Liver (tissue), 8 donors: ENCODE measurements at regions not wholly inside any gene's neighbourhood (a gene's known extent, or its start where the extent isn't known, plus 50 kb on each side); places are given as distances from the start of the nearest gene placed in this dataset.

Experiments used
- DNase-seq: peaks from one replicate; pipeline ENCODE4 v3.0.0-alpha.2; 2017; ENCODE audit warnings: low spot score
- H3K27ac ChIP-seq, 2 donors: one replicate each; pipeline ENCODE4 v1.7.0; 2013; ENCODE audit warnings: inconsistent platforms in 2 of 2, low read length in 2 of 2, control low read depth in 1 of 2, low read depth in 1 of 2, mild to moderate bottlenecking in 1 of 2
- H3K27me3 ChIP-seq, 4 donors: one replicate each; pipeline versions ENCODE4 v1.6.1 to v1.7.0; 2013; ENCODE audit warnings: low read length in 3 of 4, inconsistent platforms in 1 of 4, mild to moderate bottlenecking in 1 of 4, moderate library complexity in 1 of 4; ENCODE audit not compliant: control insufficient read depth in 4 of 4, insufficient read depth in 4 of 4
- H3K36me3 ChIP-seq, 4 donors: one replicate each; pipeline versions ENCODE4 v1.6.1 to v1.7.0; 2013; ENCODE audit warnings: low read length in 3 of 4, mild to moderate bottlenecking in 3 of 4, low read depth in 1 of 4, moderate library complexity in 1 of 4; ENCODE audit not compliant: control insufficient read depth in 4 of 4, insufficient read depth in 3 of 4
- H3K4me1 ChIP-seq, 4 donors: one replicate each; pipeline versions ENCODE4 v1.6.1 to v1.7.0; 2013; ENCODE audit warnings: low read length in 3 of 4, mild to moderate bottlenecking in 3 of 4, moderate library complexity in 1 of 4; ENCODE audit not compliant: control insufficient read depth in 4 of 4, insufficient read depth in 4 of 4
- H3K4me3 ChIP-seq, 3 donors: one replicate each; pipeline versions ENCODE4 v1.6.1 to v1.7.0; 2013; ENCODE audit warnings: low read length in 3 of 3, control low read depth in 1 of 3, low read depth in 1 of 3, mild to moderate bottlenecking in 1 of 3
- H3K9ac ChIP-seq, 2 donors: one replicate each; pipeline ENCODE4 v1.7.0; 2013; ENCODE audit warnings: low read length in 2 of 2, mild to moderate bottlenecking in 2 of 2, moderate library complexity in 2 of 2, control low read depth in 1 of 2, low read depth in 1 of 2
- H3K9me3 ChIP-seq, 4 donors: one replicate each; pipeline versions ENCODE4 v1.6.1 to v1.7.0; 2013; ENCODE audit warnings: low read length in 3 of 4; ENCODE audit not compliant: control insufficient read depth in 4 of 4
- ATF3 ChIP-seq: IDR thresholded peaks from 2 replicates; pipeline ENCODE4 v1.6.1; 2016; ENCODE audit warnings: antibody characterized with exemption
- CTCF ChIP-seq: fragments of 150-350 bp; IDR thresholded peaks from 2 replicates; pipeline ENCODE4 v1.5.1; 2017; ENCODE audit warnings: improper control_type of control experiment, low read depth, low read length; ENCODE audit not compliant: missing input control
- EGR1 ChIP-seq, 2 donors: IDR thresholded peaks; 2 replicates each; pipeline ENCODE4 v1.6.1; 2016 to 2018; ENCODE audit warnings: antibody characterized with exemption in 2 of 2, low read depth in 2 of 2
- FOXA2 ChIP-seq: IDR thresholded peaks from 2 replicates; pipeline ENCODE4 v1.6.1; 2016; ENCODE audit warnings: antibody characterized with exemption
- GABPA ChIP-seq, 2 donors: IDR thresholded peaks in 1 of 2; conservative IDR thresholded peaks in 1 of 2; 2 replicates each; pipeline ENCODE4 v1.6.1; 2016; ENCODE audit warnings: antibody characterized with exemption in 2 of 2, mild to moderate bottlenecking in 1 of 2, moderate library complexity in 1 of 2
- HNF4G ChIP-seq: IDR thresholded peaks from 2 replicates; pipeline ENCODE4 v1.6.1; 2016; ENCODE audit warnings: antibody characterized with exemption
- JUND ChIP-seq, 2 donors: IDR thresholded peaks; 2 replicates each; pipeline ENCODE4 v1.6.1; 2016; ENCODE audit warnings: antibody characterized with exemption in 2 of 2
- NR2F2 ChIP-seq: IDR thresholded peaks from 2 replicates; pipeline ENCODE4 v1.6.1; 2016; ENCODE audit warnings: antibody characterized with exemption
- RAD21 ChIP-seq, 2 donors: IDR thresholded peaks; 2 replicates each; pipeline ENCODE4 v1.6.1; 2016; ENCODE audit warnings: antibody characterized with exemption in 2 of 2, mild to moderate bottlenecking in 2 of 2
- REST ChIP-seq: IDR thresholded peaks from 2 replicates; pipeline ENCODE4 v1.6.1; 2016; ENCODE audit warnings: antibody characterized with exemption, mild to moderate bottlenecking
- RXRA ChIP-seq, 2 donors: IDR thresholded peaks; 2 replicates each; pipeline ENCODE4 v1.6.1; 2017 to 2018; ENCODE audit warnings: antibody characterized with exemption in 2 of 2, mild to moderate bottlenecking in 1 of 2
- SP1 ChIP-seq: IDR thresholded peaks from 2 replicates; pipeline ENCODE4 v1.6.1; 2018; ENCODE audit warnings: antibody characterized with exemption, mild to moderate bottlenecking
- TAF1 ChIP-seq: conservative IDR thresholded peaks from 2 replicates; pipeline ENCODE4 v1.6.1; 2016; ENCODE audit warnings: antibody characterized with exemption, mild to moderate bottlenecking
- YY1 ChIP-seq: IDR thresholded peaks from 2 replicates; pipeline ENCODE4 v1.6.1; 2016; ENCODE audit warnings: antibody characterized with exemption, mild to moderate bottlenecking
- ZBTB33 ChIP-seq: IDR thresholded peaks from 2 replicates; pipeline ENCODE4 v1.6.1; 2016; ENCODE audit warnings: antibody characterized with exemption
- WGBS: extraction: QIAGEN DNeasy Blood & Tissue Kit; methylation state at CpG from one replicate; pipeline ENCODE4 v1.1.7; 2013; 5-methylcytosine and 5-hydroxymethylcytosine counted together
- donor health status: healthy.
- donor health status: healthy.
- donor health status: healthy.
- donor health status: healthy.
- donor health status: healthy.

- TF ChIP-seq HNF4G (no peak), ATF3 (no peak)
These were observed 90.6 kb upstream of the LDAH start (continued) for GRCh38 chr2:20913491-20913890.

- Histone ChIP-seq H3K4me3 (no peak overlapping the region), H3K27me3 (peaks cover 0 to 3% (median 0%) of the 10 kb centered on the region in 4 donors), H3K36me3 (no peaks in the 10 kb centered on the region), H3K4me1 (no peaks in the 10 kb centered on the region), H3K9ac (no peak overlapping the region), H3K9me3 (no peaks in the 10 kb centered on the region), H3K27ac (no peak overlapping the region)
- no peak for DNase-seq
- no peak for TF ChIP-seq HNF4G
- no peak for TF ChIP-seq REST
- no peak for TF ChIP-seq EGR1 (IDR thresholded peaks at IDR 0.05; ENCODE audit: low read depth in 2 of 2)
- no peak for TF ChIP-seq YY1
- no peak for TF ChIP-seq JUND (IDR thresholded peaks at IDR 0.05)
- TF ChIP-seq RXRA (IDR thresholded peaks at IDR 0.05) = no peak
- no peak for TF ChIP-seq GABPA (IDR thresholded peaks at IDR 0.05 in 1 of 2, conservative IDR thresholded peaks at IDR 0.05 in 1 of 2)
- no peak for TF ChIP-seq NR2F2
- TF ChIP-seq RAD21 (IDR thresholded peaks at IDR 0.05) = no peak
- no peak for TF ChIP-seq SP1
- no peak for TF ChIP-seq CTCF
- TF ChIP-seq FOXA2 = no peak
- no peak for TF ChIP-seq TAF1
- TF ChIP-seq ZBTB33 = no peak
- 79% methylated on average over 2 of the region's 2 CpGs for WGBS
These were observed 77.2 kb upstream of the LDAH start for GRCh38 chr2:20900052-20900636.
